ENCODE measurements at regions not wholly inside any gene's neighbourhood (a gene's known extent, or its start where the extent isn't known, plus 50 kb on each side); places are given as distances from the start of the nearest gene placed in this dataset.

DNA sequence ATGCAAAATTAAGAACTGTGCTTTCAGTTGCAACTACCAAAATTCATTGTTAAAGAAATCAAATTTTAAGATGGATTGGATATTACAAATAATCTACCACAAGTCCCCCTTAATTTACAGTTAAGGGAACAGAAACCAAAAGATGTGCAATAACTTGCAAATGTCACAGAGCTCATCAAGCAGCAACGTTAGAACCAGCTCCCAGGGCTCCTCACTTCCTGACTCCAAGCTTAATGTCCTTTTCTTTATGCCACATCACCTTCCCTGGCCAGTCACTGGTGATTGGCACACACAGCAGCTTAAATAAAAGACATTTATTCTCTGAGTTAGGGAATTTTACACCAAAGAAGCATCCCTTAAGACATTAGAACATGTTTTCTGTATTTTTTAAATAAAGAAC, 159.7 kb downstream of the RSL24D1 start:
- Histone ChIP-seq H3K9ac (ENCODE audit: low read length) (no peak overlapping the region), H3K9me3 (ENCODE audit: control insufficient read depth in 1 of 2, insufficient read depth in 1 of 2, low read depth in 1 of 2, low read length in 2 of 2) (no peaks in the 10 kb centered on the region), H3K4me3 (replicated peaks in 1 of 2; ENCODE audit: low read depth in 1 of 2, low read length in 2 of 2) (no peak overlapping the region), H4K20me1 (ENCODE audit: insufficient read depth) (no peaks in the 10 kb centered on the region), H3K79me2 (ENCODE audit: insufficient read depth, low read length) (no peaks in the 10 kb centered on the region), H3K4me1 (ENCODE audit: control insufficient read depth in 1 of 2, insufficient read depth in 2 of 2, low read length in 2 of 2) (no peaks in the 10 kb centered on the region), H3K27me3 (ENCODE audit: insufficient read depth, low read length) (no peaks in the 10 kb centered on the region), H2AFZ (ENCODE audit: low read depth, low read length, poor library complexity, severe bottlenecking) (no peak overlapping the region), H3K36me3 (ENCODE audit: control insufficient read depth in 1 of 2, insufficient read depth in 2 of 2, low read length in 2 of 2) (no peaks in the 10 kb centered on the region), H3K27ac (ENCODE audit: low read depth, low read length) (no peak overlapping the region), H3K9me2 (ENCODE audit: insufficient read depth) (no peaks in the 10 kb centered on the region), H3K4me2 (ENCODE audit: low read length) (no peak overlapping the region)
- ATAC-seq (no peak), DNase-seq (ENCODE audit: low read depth, low spot score) (no peak)
- ChIA-PET RAD21 (ENCODE audit: low non-redundant PET in 1 of 2, low total read pairs in 2 of 2, uncharacterized antibody in 2 of 2, unreplicated experiment in 2 of 2) (no interaction called here), POLR2A (no interaction called here), CTCF (no interaction called here)
- TF ChIP-seq REST (IDR thresholded peaks at IDR 0.05; ENCODE audit: low read depth) (no peak), ELF1 (IDR thresholded peaks at IDR 0.05; ENCODE audit: borderline replicate concordance, low read depth) (no peak), ZNF274 (IDR thresholded peaks at IDR 0.05; ENCODE audit: low read depth, low read length) (no peak), SIN3A (IDR thresholded peaks at IDR 0.05; ENCODE audit: low read depth) (no peak), YY1 (IDR thresholded peaks at IDR 0.05; ENCODE audit: extremely low read depth, insufficient replicate concordance, low read depth, low read length) (no peak), ATF3 (IDR thresholded peaks at IDR 0.05) (no peak), TCF7L2 (IDR thresholded peaks at IDR 0.05; ENCODE audit: borderline replicate concordance, extremely low read depth, insufficient read depth, insufficient read length) (no peak), CEBPB (IDR thresholded peaks at IDR 0.05; ENCODE audit: low read depth) (no peak), POLR2AphosphoS5 (IDR thresholded peaks at IDR 0.05; ENCODE audit: low read depth, low read length) (no peak)
- TF ChIP-seq, protein P1, sequence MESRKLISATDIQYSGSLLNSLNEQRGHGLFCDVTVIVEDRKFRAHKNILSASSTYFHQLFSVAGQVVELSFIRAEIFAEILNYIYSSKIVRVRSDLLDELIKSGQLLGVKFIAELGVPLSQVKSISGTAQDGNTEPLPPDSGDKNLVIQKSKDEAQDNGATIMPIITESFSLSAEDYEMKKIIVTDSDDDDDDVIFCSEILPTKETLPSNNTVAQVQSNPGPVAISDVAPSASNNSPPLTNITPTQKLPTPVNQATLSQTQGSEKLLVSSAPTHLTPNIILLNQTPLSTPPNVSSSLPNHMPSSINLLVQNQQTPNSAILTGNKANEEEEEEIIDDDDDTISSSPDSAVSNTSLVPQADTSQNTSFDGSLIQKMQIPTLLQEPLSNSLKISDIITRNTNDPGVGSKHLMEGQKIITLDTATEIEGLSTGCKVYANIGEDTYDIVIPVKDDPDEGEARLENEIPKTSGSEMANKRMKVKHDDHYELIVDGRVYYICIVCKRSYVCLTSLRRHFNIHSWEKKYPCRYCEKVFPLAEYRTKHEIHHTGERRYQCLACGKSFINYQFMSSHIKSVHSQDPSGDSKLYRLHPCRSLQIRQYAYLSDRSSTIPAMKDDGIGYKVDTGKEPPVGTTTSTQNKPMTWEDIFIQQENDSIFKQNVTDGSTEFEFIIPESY (IDR thresholded peaks at IDR 0.05; ENCODE audit: extremely low read depth, insufficient replicate concordance, low read length) = no peak
- BruUV-seq (replicated peaks) = no TSS peak
- intact Hi-C loops (cut with micrococcal nuclease) = no loop called here

Measured in HCT116 (cell line).